Glutamatergic neuron (in vitro differentiated cells): ENCODE measurements at regions not wholly inside any gene's neighbourhood (a gene's known extent, or its start where the extent isn't known, plus 50 kb on each side); places are given as distances from the start of the nearest gene placed in this dataset.

Source experiments
- DNase-seq: peaks from one replicate; pipeline ENCODE4 v3.0.0; 2022
- H3K27ac Mint-ChIP-seq: one replicate; pipeline ENCODE4 v1.8.0; 2020; ENCODE audit warnings: mild to moderate bottlenecking, mixed read lengths, inconsistent platforms; ENCODE audit not compliant: unreplicated experiment
- H3K27me3 Mint-ChIP-seq: one replicate; pipeline ENCODE4 v1.8.0; 2020; ENCODE audit warnings: mild to moderate bottlenecking, moderate library complexity, mixed read lengths, inconsistent platforms; ENCODE audit not compliant: unreplicated experiment
- H3K36me3 Mint-ChIP-seq: one replicate; pipeline ENCODE4 v1.8.0; 2020; ENCODE audit warnings: mild to moderate bottlenecking, mixed read lengths, inconsistent platforms; ENCODE audit not compliant: unreplicated experiment
- H3K4me1 Mint-ChIP-seq: one replicate; pipeline ENCODE4 v1.8.0; 2020; ENCODE audit warnings: mild to moderate bottlenecking, low read depth, mixed read lengths, inconsistent platforms; ENCODE audit not compliant: unreplicated experiment
- H3K4me3 Mint-ChIP-seq: one replicate; pipeline ENCODE4 v1.8.0; 2020; ENCODE audit warnings: mild to moderate bottlenecking, mixed read lengths, inconsistent platforms; ENCODE audit not compliant: unreplicated experiment
- H3K9me3 Mint-ChIP-seq: one replicate; pipeline ENCODE4 v1.8.0; 2020; ENCODE audit warnings: mild to moderate bottlenecking, moderate library complexity, mixed read lengths, inconsistent platforms; ENCODE audit not compliant: unreplicated experiment
- TF ChIP-seq, protein P1 (sequence below): fragments of 200-600 bp; sonication (generic); IDR thresholded peaks from one replicate; pipeline ENCODE4 v1.5.0; 2021; ENCODE audit not compliant: partially characterized antibody, unreplicated experiment

DNA sequence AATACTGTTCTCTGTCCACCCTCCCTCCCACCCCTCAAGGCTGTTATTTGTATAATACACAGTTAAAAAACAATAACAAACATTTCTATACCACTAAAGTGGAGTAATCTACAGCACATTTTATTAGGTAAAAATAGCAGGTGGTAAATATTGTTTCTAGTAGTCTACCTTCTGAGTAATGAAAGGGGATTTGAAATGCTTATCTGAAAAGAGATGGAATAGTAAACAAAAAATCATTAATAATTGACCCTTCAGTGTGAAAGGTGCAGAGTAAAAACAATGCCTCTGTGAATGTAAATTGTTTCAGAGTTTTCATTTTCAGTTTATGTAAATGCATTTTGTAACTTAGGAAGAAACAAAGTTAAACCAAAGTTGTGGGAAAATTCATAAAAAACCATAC, 321.2 kb downstream of the SLC16A7 start:
- no peaks in the 10 kb centered on the region for H3K9me3 Mint-ChIP-seq
- TF ChIP-seq, protein P1, sequence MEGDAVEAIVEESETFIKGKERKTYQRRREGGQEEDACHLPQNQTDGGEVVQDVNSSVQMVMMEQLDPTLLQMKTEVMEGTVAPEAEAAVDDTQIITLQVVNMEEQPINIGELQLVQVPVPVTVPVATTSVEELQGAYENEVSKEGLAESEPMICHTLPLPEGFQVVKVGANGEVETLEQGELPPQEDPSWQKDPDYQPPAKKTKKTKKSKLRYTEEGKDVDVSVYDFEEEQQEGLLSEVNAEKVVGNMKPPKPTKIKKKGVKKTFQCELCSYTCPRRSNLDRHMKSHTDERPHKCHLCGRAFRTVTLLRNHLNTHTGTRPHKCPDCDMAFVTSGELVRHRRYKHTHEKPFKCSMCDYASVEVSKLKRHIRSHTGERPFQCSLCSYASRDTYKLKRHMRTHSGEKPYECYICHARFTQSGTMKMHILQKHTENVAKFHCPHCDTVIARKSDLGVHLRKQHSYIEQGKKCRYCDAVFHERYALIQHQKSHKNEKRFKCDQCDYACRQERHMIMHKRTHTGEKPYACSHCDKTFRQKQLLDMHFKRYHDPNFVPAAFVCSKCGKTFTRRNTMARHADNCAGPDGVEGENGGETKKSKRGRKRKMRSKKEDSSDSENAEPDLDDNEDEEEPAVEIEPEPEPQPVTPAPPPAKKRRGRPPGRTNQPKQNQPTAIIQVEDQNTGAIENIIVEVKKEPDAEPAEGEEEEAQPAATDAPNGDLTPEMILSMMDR = no peak
- H3K4me1 Mint-ChIP-seq = no peaks in the 10 kb centered on the region
- no peak overlapping the region for H3K4me3 Mint-ChIP-seq
- DNase-seq = no peak
- no peaks in the 10 kb centered on the region for H3K27me3 Mint-ChIP-seq
- no peaks in the 10 kb centered on the region for H3K36me3 Mint-ChIP-seq
- H3K27ac Mint-ChIP-seq = no peak overlapping the region

DNA sequence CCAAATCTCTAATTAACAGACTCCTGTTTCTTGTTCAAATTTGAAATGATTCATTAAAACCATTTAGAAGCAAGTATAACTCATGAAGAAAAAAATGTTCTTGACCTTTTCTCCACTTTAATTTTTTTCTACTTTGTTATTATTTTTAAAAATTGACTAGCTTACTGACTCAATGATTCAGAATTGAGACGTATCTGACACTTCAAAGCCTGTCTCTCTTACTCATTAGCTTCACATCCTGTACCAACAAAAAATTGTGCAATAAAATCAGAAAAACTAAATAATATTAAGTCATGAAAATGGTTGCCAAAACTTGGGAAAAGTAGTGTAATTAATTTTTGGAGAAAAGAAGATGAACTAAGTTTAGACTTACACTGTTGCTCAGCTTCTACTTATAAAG, 331.2 kb downstream of the SLC16A7 start:
- DNase-seq = no peak
- Mint-ChIP-seq H3K27me3 (no peaks in the 10 kb centered on the region), H3K4me1 (no peaks in the 10 kb centered on the region), H3K4me3 (no peak overlapping the region), H3K36me3 (no peaks in the 10 kb centered on the region), H3K9me3 (peaks cover 5% of the 10 kb centered on the region), H3K27ac (no peak overlapping the region)
- TF ChIP-seq, protein P1 = no peak

DNA sequence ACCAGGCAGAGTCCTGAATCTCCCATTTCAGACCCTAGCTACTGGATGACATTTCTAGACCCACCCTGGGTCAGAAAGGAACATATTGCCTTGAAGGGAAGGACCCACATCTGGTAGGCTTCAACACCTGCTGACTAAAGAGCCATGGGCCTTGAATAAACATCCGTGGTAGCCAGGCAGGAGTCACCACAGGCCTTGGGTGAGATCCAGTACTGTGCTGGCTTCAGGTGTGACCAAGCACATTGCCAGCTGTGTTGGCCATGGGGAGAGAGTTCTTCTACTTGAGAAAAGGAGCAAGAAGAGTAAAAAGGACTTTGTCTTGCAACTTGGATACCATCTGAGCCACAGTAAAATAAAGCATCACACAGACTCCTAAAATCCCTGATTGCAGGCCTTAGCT, 332.6 kb downstream of the SLC16A7 start:
- TF ChIP-seq, protein P1 = no peak
- H3K4me3 Mint-ChIP-seq = no peak overlapping the region
- H3K27ac Mint-ChIP-seq = no peak overlapping the region
- H3K4me1 Mint-ChIP-seq = no peaks in the 10 kb centered on the region
- H3K9me3 Mint-ChIP-seq = peaks cover 5% of the 10 kb centered on the region
- H3K36me3 Mint-ChIP-seq = no peaks in the 10 kb centered on the region
- no peak for DNase-seq
- no peaks in the 10 kb centered on the region for H3K27me3 Mint-ChIP-seq

DNA sequence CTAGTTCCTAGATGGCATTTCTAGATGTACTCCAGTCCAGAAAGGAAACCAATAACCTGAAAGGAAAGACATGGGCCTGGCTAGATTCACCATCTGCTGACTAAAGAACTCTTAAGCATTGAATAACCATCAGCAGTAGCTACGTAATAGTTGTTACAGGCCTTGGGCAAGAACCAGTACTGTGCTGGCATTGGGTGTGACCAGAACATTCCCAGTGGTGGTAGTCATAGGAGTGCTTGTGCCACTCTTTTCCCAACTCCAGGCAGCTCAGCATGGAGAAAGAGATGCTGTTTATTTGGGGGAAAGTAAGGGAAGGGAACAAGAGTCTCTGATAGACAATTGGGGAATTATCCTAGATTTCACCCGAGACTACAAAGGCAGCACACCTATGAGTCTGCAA, 333.3 kb downstream of the SLC16A7 start:
- no peak for DNase-seq
- Mint-ChIP-seq H3K27ac (no peak overlapping the region), H3K4me3 (no peak overlapping the region), H3K36me3 (no peaks in the 10 kb centered on the region), H3K4me1 (no peaks in the 10 kb centered on the region), H3K9me3 (peaks cover 5% of the 10 kb centered on the region), H3K27me3 (no peaks in the 10 kb centered on the region)
- TF ChIP-seq, protein P1 = no peak

DNA sequence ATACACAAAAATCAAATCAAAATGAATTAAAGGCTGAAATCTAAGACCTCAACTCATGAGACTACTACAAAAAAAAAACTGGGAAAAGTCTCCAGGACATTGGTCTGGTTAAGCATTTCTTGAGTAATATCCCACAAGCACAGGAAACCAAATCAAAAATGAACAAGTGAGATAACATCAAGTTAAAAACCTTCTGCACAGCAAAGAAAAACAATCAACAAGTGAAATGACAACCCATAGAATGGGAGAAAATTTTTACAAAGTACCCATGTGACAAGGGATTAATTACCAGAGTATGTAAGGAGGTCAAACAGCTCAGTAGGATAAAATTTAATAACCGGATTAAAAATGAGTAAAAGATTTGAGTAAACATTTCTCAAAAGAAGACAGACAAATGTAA, 338.7 kb downstream of the SLC16A7 start:
- Mint-ChIP-seq H3K36me3 (no peaks in the 10 kb centered on the region), H3K27ac (no peak overlapping the region), H3K27me3 (no peaks in the 10 kb centered on the region), H3K4me3 (no peak overlapping the region), H3K4me1 (peaks cover 2% of the 10 kb centered on the region), H3K9me3 (peaks cover 2% of the 10 kb centered on the region)
- TF ChIP-seq, protein P1 = no peak
- DNase-seq = no peak
